Right atrium auricular region (tissue), 2 donors: ENCODE measurements at regions not wholly inside any gene's neighbourhood (a gene's known extent, or its start where the extent isn't known, plus 50 kb on each side); places are given as distances from the start of the nearest gene placed in this dataset.
A peak's percentile ranks its signal among the peaks of the same experiment; 100 is the strongest.

Experiments used
- DNase-seq: peaks from one replicate; pipeline ENCODE4 v3.0.0-alpha.2; 2019; ENCODE audit warnings: low spot score
- H3K27ac ChIP-seq, 2 donors: fragments of 200-600 bp; sonication (generic); 1 replicate in 1 of 2; 2 replicates in 1 of 2; pipeline ENCODE4 v1.5.1; 2016 to 2019
- H3K27me3 ChIP-seq, 2 donors: fragments of 200-600 bp; sonication (generic); one replicate each; pipeline versions ENCODE4 v1.5.1 to v1.6.0; 2017 to 2019
- H3K36me3 ChIP-seq: fragments of 200-600 bp; sonication (generic); one replicate; pipeline ENCODE4 v1.5.1; 2016
- H3K4me1 ChIP-seq, 2 donors: fragments of 200-600 bp; sonication (generic); one replicate each; pipeline versions ENCODE4 v1.5.1 to v1.6.0; 2017 to 2019
- H3K4me3 ChIP-seq, 2 donors: fragments of 200-600 bp; sonication (generic); 1 replicate in 1 of 2; 2 replicates in 1 of 2; pipeline ENCODE4 v1.5.1; 2017 to 2019; ENCODE audit warnings: mild to moderate bottlenecking in 1 of 2, moderate library complexity in 1 of 2
- H3K9me3 ChIP-seq, 2 donors: fragments of 200-600 bp; sonication (generic); one replicate each; pipeline ENCODE4 v1.5.1; 2019
- CTCF ChIP-seq, 2 donors: fragments of 200-600 bp; sonication (generic); IDR thresholded peaks; one replicate each; pipeline ENCODE4 v1.5.1; 2019; ENCODE audit warnings: antibody characterized with exemption in 2 of 2

- Histone ChIP-seq H3K4me1 (no peaks in the 10 kb centered on the region), H3K36me3 (no peaks in the 10 kb centered on the region), H3K9me3 (no peaks in the 10 kb centered on the region), H3K27me3 (no peaks in the 10 kb centered on the region), H3K27ac (no peak overlapping the region), H3K4me3 (no peak overlapping the region)
- DNase-seq: no peak
- no peak for TF ChIP-seq CTCF (IDR thresholded peaks at IDR 0.05)
These were observed 66.3 kb downstream of the ITM2A start for GRCh38 chrX:79300856-79301255.

GRCh38 chrX:79290596-79290995 lies 76.5 kb downstream of the ITM2A start:
- H3K4me1 ChIP-seq: no peaks in the 10 kb centered on the region
- TF ChIP-seq CTCF (IDR thresholded peaks at IDR 0.05): no peak
- DNase-seq: no peak
- no peak overlapping the region for H3K4me3 ChIP-seq
- H3K27ac ChIP-seq: no peak overlapping the region
- no peaks in the 10 kb centered on the region for H3K36me3 ChIP-seq
- no peaks in the 10 kb centered on the region for H3K27me3 ChIP-seq
- H3K9me3 ChIP-seq: no peaks in the 10 kb centered on the region

GRCh38 chrX:79288733-79289132 lies 78.4 kb downstream of the ITM2A start:
- DNase-seq: no peak
- TF ChIP-seq CTCF (IDR thresholded peaks at IDR 0.05): no peak
- Histone ChIP-seq H3K27me3 (no peaks in the 10 kb centered on the region), H3K36me3 (no peaks in the 10 kb centered on the region), H3K27ac (no peak overlapping the region), H3K4me3 (no peak overlapping the region), H3K9me3 (no peaks in the 10 kb centered on the region), H3K4me1 (no peaks in the 10 kb centered on the region)

- no peak overlapping the region for H3K27ac ChIP-seq
- no peak overlapping the region for H3K4me3 ChIP-seq
- no peaks in the 10 kb centered on the region for H3K4me1 ChIP-seq
- TF ChIP-seq CTCF (IDR thresholded peaks at IDR 0.05): no peak
- H3K27me3 ChIP-seq: no peaks in the 10 kb centered on the region
- DNase-seq: no peak
- no peaks in the 10 kb centered on the region for H3K9me3 ChIP-seq
- no peaks in the 10 kb centered on the region for H3K36me3 ChIP-seq
These were observed 79.4 kb downstream of the ITM2A start for GRCh38 chrX:79287724-79288123.

GRCh38 chrX:79281775-79282174 lies 85.4 kb downstream of the ITM2A start:
- Histone ChIP-seq H3K27ac (no peak overlapping the region), H3K27me3 (no peaks in the 10 kb centered on the region), H3K9me3 (peaks cover 0 to 5% of the 10 kb centered on the region in 2 donors), H3K4me1 (no peaks in the 10 kb centered on the region), H3K4me3 (no peak overlapping the region), H3K36me3 (no peaks in the 10 kb centered on the region)
- no peak for DNase-seq
- TF ChIP-seq CTCF (IDR thresholded peaks at IDR 0.05): no peak

GRCh38 chrX:79270401-79270800 lies 96.7 kb downstream of the ITM2A start:
- Histone ChIP-seq H3K4me1 (no peaks in the 10 kb centered on the region), H3K9me3 (no peaks in the 10 kb centered on the region), H3K4me3 (no peak overlapping the region), H3K27ac (no peak overlapping the region), H3K36me3 (no peaks in the 10 kb centered on the region), H3K27me3 (no peaks in the 10 kb centered on the region)
- DNase-seq: no peak
- TF ChIP-seq CTCF (IDR thresholded peaks at IDR 0.05): peak in 1 of 2 donors; percentile 56
